Esophagus squamous epithelium (tissue), 5 donors: ENCODE measurements at regions not wholly inside any gene's neighbourhood (a gene's known extent, or its start where the extent isn't known, plus 50 kb on each side); places are given as distances from the start of the nearest gene placed in this dataset.

ENCODE experiments used
- DNase-seq: peaks from one replicate; lab custom pipeline; 2025; lab: John Stamatoyannopoulos, UW
- H3K27ac ChIP-seq, 4 donors: fragments of 200-600 bp; sonication (generic); one replicate each; pipeline ENCODE4 v1.5.1; 2016 to 2019; ENCODE audit warnings: mild to moderate bottlenecking in 1 of 4
- H3K27me3 ChIP-seq, 4 donors: fragments of 200-600 bp; sonication (generic); 1 replicate in 3 of 4; 2 replicates in 1 of 4; pipeline versions ENCODE4 v1.5.1 to v1.6.0; 2017 to 2021; ENCODE audit warnings: antibody characterized with exemption in 1 of 4
- H3K36me3 ChIP-seq, 3 donors: fragments of 200-600 bp; sonication (generic); one replicate each; pipeline ENCODE4 v1.5.1; 2016 to 2019
- H3K4me1 ChIP-seq, 3 donors: fragments of 200-600 bp; sonication (generic); one replicate each; pipeline ENCODE4 v1.5.1; 2017 to 2019
- H3K4me3 ChIP-seq, 4 donors: fragments of 200-600 bp; sonication (generic); 1 replicate in 3 of 4; 2 replicates in 1 of 4; pipeline ENCODE4 v1.5.1; 2016 to 2019; ENCODE audit warnings: mild to moderate bottlenecking in 2 of 4, moderate library complexity in 1 of 4
- H3K9me3 ChIP-seq, 3 donors: fragments of 200-600 bp; sonication (generic); one replicate each; pipeline ENCODE4 v1.5.1; 2016 to 2019
- POLR2A ChIP-seq, 4 donors: fragments of 450-650 bp; IDR thresholded peaks; one replicate each; pipeline ENCODE4 v1.6.1; 2017; ENCODE audit warnings: antibody characterized with exemption in 4 of 4, mild to moderate bottlenecking in 4 of 4, moderate library complexity in 3 of 4
- WGBS, 2 donors: methylation state at CpG; one replicate each; pipeline ENCODE4 v1.1.5; 2018; 5-methylcytosine and 5-hydroxymethylcytosine counted together
- intact Hi-C: fragments of 100-400 bp; cut with DNase I; formaldehyde crosslinking; loops from one replicate; pipeline ENCODE4 v1.15.0; 2022
- TF ChIP-seq, protein P1 (sequence below), 6 experiments: fragments of 450-650 bp in 4 of 6; fragments of 200-600 bp in 2 of 6; sonication (generic) in 2 of 6; IDR thresholded peaks; one replicate each; pipeline ENCODE4 v1.5.1; 2016 to 2019; ENCODE audit warnings: antibody characterized with exemption in 6 of 6, mild to moderate bottlenecking in 4 of 6, moderate library complexity in 4 of 6
- donor health status: DM: yes; HTN: yes; CAD: no.

GRCh38 chr2:104091894-104092293 lies 762.0 kb upstream of the POU3F3 start:
- Histone ChIP-seq H3K4me1 (no peaks in the 10 kb centered on the region), H3K27ac (no peak overlapping the region), H3K9me3 (no peaks in the 10 kb centered on the region), H3K27me3 (no peaks in the 10 kb centered on the region), H3K4me3 (no peak overlapping the region), H3K36me3 (no peaks in the 10 kb centered on the region)
- no peak for TF ChIP-seq POLR2A (IDR thresholded peaks at IDR 0.05)
- TF ChIP-seq, protein P1, sequence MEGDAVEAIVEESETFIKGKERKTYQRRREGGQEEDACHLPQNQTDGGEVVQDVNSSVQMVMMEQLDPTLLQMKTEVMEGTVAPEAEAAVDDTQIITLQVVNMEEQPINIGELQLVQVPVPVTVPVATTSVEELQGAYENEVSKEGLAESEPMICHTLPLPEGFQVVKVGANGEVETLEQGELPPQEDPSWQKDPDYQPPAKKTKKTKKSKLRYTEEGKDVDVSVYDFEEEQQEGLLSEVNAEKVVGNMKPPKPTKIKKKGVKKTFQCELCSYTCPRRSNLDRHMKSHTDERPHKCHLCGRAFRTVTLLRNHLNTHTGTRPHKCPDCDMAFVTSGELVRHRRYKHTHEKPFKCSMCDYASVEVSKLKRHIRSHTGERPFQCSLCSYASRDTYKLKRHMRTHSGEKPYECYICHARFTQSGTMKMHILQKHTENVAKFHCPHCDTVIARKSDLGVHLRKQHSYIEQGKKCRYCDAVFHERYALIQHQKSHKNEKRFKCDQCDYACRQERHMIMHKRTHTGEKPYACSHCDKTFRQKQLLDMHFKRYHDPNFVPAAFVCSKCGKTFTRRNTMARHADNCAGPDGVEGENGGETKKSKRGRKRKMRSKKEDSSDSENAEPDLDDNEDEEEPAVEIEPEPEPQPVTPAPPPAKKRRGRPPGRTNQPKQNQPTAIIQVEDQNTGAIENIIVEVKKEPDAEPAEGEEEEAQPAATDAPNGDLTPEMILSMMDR (IDR thresholded peaks at IDR 0.05): no peak
- no peak for DNase-seq
- intact Hi-C loops: no loop called here

- no peaks in the 10 kb centered on the region for H3K4me1 ChIP-seq
- H3K9me3 ChIP-seq: no peaks in the 10 kb centered on the region
- H3K27me3 ChIP-seq: no peaks in the 10 kb centered on the region
- no peak overlapping the region for H3K4me3 ChIP-seq
- 67 to 75% methylated on average over 6 of the region's 6 CpGs for WGBS, 2 donors
- intact Hi-C loops: no loop called here
- H3K36me3 ChIP-seq: no peaks in the 10 kb centered on the region
- no peak for DNase-seq
- H3K27ac ChIP-seq: no peak overlapping the region
- TF ChIP-seq, protein P1 (IDR thresholded peaks at IDR 0.05): no peak
- no peak for TF ChIP-seq POLR2A (IDR thresholded peaks at IDR 0.05)
Measured at GRCh38 chr2:104092886-104093285, 761.0 kb upstream of the POU3F3 start.

DNA sequence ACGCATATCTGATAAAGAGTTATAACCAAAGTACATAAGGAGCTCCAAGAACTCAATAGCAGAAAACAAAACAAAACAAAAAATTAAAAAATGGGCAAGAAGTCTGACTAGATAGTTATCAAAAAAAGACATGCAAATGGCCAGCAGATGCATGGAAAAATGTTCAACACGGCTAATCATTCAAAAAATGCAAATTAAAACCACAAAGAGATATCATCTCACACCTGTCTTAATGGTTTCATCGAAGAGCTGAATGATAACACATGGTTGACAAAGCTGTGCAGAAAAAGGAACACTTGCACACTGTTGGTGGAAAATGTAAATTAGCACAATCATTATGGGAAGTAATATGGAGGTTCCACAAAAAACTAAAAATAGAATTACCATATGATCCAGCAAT lies 751.3 kb upstream of the POU3F3 start:
- H3K27ac ChIP-seq: no peak overlapping the region
- H3K9me3 ChIP-seq: peaks cover 0 to 3% (median 0%) of the 10 kb centered on the region in 3 donors
- no peak for DNase-seq
- TF ChIP-seq POLR2A (IDR thresholded peaks at IDR 0.05): no peak
- TF ChIP-seq, protein P1 (IDR thresholded peaks at IDR 0.05): no peak
- H3K4me1 ChIP-seq: no peaks in the 10 kb centered on the region
- no peaks in the 10 kb centered on the region for H3K27me3 ChIP-seq
- no peak overlapping the region for H3K4me3 ChIP-seq
- WGBS, 2 donors: 59 to 61% methylated on average over 3 of the region's 3 CpGs
- intact Hi-C loops: no loop called here
- H3K36me3 ChIP-seq: no peaks in the 10 kb centered on the region

GRCh38 chr2:104109356-104109755 lies 744.6 kb upstream of the POU3F3 start:
- H3K27me3 ChIP-seq: no peaks in the 10 kb centered on the region
- no peak overlapping the region for H3K4me3 ChIP-seq
- no peaks in the 10 kb centered on the region for H3K36me3 ChIP-seq
- no peak overlapping the region for H3K27ac ChIP-seq
- no peaks in the 10 kb centered on the region for H3K9me3 ChIP-seq
- 76 to 79% methylated on average over 8 of the region's 8 CpGs for WGBS, 2 donors
- intact Hi-C loops: no loop called here
- H3K4me1 ChIP-seq: no peaks in the 10 kb centered on the region
- DNase-seq: no peak
- no peak for TF ChIP-seq POLR2A (IDR thresholded peaks at IDR 0.05)
- TF ChIP-seq, protein P1 (IDR thresholded peaks at IDR 0.05): no peak

DNA sequence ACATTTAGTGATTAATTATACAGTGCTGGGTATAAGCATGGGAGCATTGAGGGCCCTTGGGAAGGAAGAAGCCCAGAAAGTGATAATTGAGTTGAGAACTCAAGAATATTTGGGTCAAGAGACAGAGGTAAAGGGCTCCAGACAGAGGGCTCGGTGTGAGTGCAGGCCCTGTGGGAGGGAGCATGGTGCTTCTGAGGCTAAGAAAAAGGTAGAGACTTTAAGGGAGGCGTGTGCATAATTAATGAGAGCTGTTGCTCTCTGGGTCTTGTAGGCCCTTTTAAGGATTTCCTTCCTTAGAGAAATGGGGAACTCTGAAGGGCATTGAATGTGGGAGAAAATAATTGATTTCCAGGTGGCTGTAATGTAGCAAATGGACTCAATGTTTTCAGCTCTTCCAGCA lies 735.0 kb upstream of the POU3F3 start:
- DNase-seq: no peak
- Histone ChIP-seq H3K4me1 (no peaks in the 10 kb centered on the region), H3K27me3 (no peaks in the 10 kb centered on the region), H3K9me3 (no peaks in the 10 kb centered on the region), H3K4me3 (no peak overlapping the region), H3K27ac (no peak overlapping the region), H3K36me3 (no peaks in the 10 kb centered on the region)
- TF ChIP-seq, protein P1 (IDR thresholded peaks at IDR 0.05): no peak
- TF ChIP-seq POLR2A (IDR thresholded peaks at IDR 0.05): no peak
- intact Hi-C loops: no loop called here
- WGBS, 2 donors: 68 to 69% methylated on average over 2 of the region's 2 CpGs
